ACHN (cell line): ENCODE measurements at regions not wholly inside any gene's neighbourhood (a gene's known extent, or its start where the extent isn't known, plus 50 kb on each side); places are given as distances from the start of the nearest gene placed in this dataset.
A peak's percentile ranks its signal among the peaks of the same experiment; 100 is the strongest.
"Not testable (repeated sequence)": the region's sequence is repeated elsewhere in the genome, so short reads cannot be mapped to it uniquely, and the experiment has no call there.

Experiments
- DNase-seq: peaks from one replicate; pipeline ENCODE4 v3.0.0-alpha.2; 2015
- in situ Hi-C: cut with HindIII; loops from 2 replicates; pipeline ENCODE4 v1.10.0; 2017; ENCODE audit warnings: low sequenced_read_pairs, low pct_ligation_motif_present, low pct_unique_long_range_greater_than_20kb

- no peak for DNase-seq
Measured at GRCh38 chr1:60960891-60961461, 121.4 kb upstream of the NFIA start.

GRCh38 chr1:60959701-60960100, 122.7 kb upstream of the NFIA start:
- in situ Hi-C loops = no loop called here
- no peak for DNase-seq

More at GRCh38 chr1:60960891-60961461, 121.4 kb upstream of the NFIA start:
- in situ Hi-C loops = no loop called here

- DNase-seq = no peak
- in situ Hi-C loops = no loop called here
Measured at GRCh38 chr1:60958001-60958400, 124.4 kb upstream of the NFIA start.

- no peak for DNase-seq
- in situ Hi-C loops = no loop called here
Measured at GRCh38 chr1:60956520-60956919, 125.8 kb upstream of the NFIA start.

GRCh38 chr1:60952612-60953111, 129.7 kb upstream of the NFIA start:
- in situ Hi-C loops = no loop called here
- DNase-seq = no peak

GRCh38 chr1:60950224-60951063, 131.9 kb upstream of the NFIA start:
- no peak for DNase-seq
- in situ Hi-C loops = no loop called here

- in situ Hi-C loops = no loop called here
- DNase-seq = no peak
Measured at GRCh38 chr1:60949826-60950197, 132.5 kb upstream of the NFIA start.

GRCh38 chr1:60949154-60949825, 133.1 kb upstream of the NFIA start:
- in situ Hi-C loops = no loop called here
- DNase-seq = no peak

GRCh38 chr1:60948486-60948885, 133.9 kb upstream of the NFIA start:
- no peak for DNase-seq
- in situ Hi-C loops = no loop called here

GRCh38 chr1:60947367-60947766, 135.0 kb upstream of the NFIA start:
- DNase-seq = no peak
- in situ Hi-C loops = no loop called here

GRCh38 chr1:60942896-60943638, 139.3 kb upstream of the NFIA start:
- no peak for DNase-seq
- in situ Hi-C loops = no loop called here

- in situ Hi-C loops = no loop called here
- peak; percentile 14 for DNase-seq
Measured at GRCh38 chr1:60942291-60942690, 140.1 kb upstream of the NFIA start.

- DNase-seq, in situ Hi-C loops: not testable (repeated sequence)
Measured at GRCh38 chr1:60940685-60941084, 141.7 kb upstream of the NFIA start.

GRCh38 chr1:60937720-60938119, 144.6 kb upstream of the NFIA start:
- in situ Hi-C loops = no loop called here
- no peak for DNase-seq

GRCh38 chr1:60936591-60937342, 145.6 kb upstream of the NFIA start:
- DNase-seq = no peak
- in situ Hi-C loops = no loop called here

- in situ Hi-C loops = no loop called here
- no peak for DNase-seq
Measured at GRCh38 chr1:60936163-60936562, 146.2 kb upstream of the NFIA start.

GRCh38 chr1:60935599-60936110, 146.7 kb upstream of the NFIA start:
- no peak for DNase-seq
- in situ Hi-C loops = no loop called here

- no peak for DNase-seq
- in situ Hi-C loops = no loop called here
Measured at GRCh38 chr1:60930130-60930529, 152.2 kb upstream of the NFIA start.
